ENCODE measurements at regions not wholly inside any gene's neighbourhood (a gene's known extent, or its start where the extent isn't known, plus 50 kb on each side); places are given as distances from the start of the nearest gene placed in this dataset.
"Not testable (repeated sequence)": the region's sequence is repeated elsewhere in the genome, so short reads cannot be mapped to it uniquely, and the experiment has no call there.

- Histone ChIP-seq H2AFZ (ENCODE audit: low read length) (no peak overlapping the region), H3K9ac (ENCODE audit: low read depth, low read length, poor library complexity, severe bottlenecking) (no peak overlapping the region), H3K27me3 (ENCODE audit: insufficient read depth, low read length, poor library complexity, severe bottlenecking) (no peaks in the 10 kb centered on the region), H3K4me3 (ENCODE audit: low read length, poor library complexity, severe bottlenecking) (no peak overlapping the region), H4K20me1 (ENCODE audit: insufficient read depth, low read length, poor library complexity, severe bottlenecking) (no peaks in the 10 kb centered on the region), H3K36me3 (ENCODE audit: insufficient read depth, low read length) (no peaks in the 10 kb centered on the region), H3K4me2 (ENCODE audit: low read depth, low read length, poor library complexity, severe bottlenecking) (no peak overlapping the region), H3K9me3 (ENCODE audit: insufficient read depth, low read depth, low read length) (peaks cover 11% of the 10 kb centered on the region; the same call in 1 of the 2 replicates), H3K79me2 (ENCODE audit: insufficient read depth, low read length) (no peaks in the 10 kb centered on the region), H3K4me1 (ENCODE audit: insufficient read depth, low read length, poor library complexity, severe bottlenecking) (no peaks in the 10 kb centered on the region), H3F3A (ENCODE audit: low read depth) (no peaks in the 10 kb centered on the region), H3K9me2 (replicated peaks; ENCODE audit: low read depth, low read length) (no peaks in the 10 kb centered on the region)
- TF ChIP-seq EZH2phosphoT487 (IDR thresholded peaks at IDR 0.05; ENCODE audit: borderline replicate concordance) = no peak
- no peak for TF ChIP-seq CTCF (conservative IDR thresholded peaks at IDR 0.05; ENCODE audit: low read length)
Observed at GRCh38 chr22:47862394-47862793, 1099.9 kb downstream of the TBC1D22A start.

GRCh38 chr22:47860907-47861306 is 1098.5 kb downstream of the TBC1D22A start:
- H3K9me3 ChIP-seq (ENCODE audit: insufficient read depth, low read depth, low read length) = peaks cover 11% of the 10 kb centered on the region; the same call in 1 of the 2 replicates
- H3K4me2 ChIP-seq (ENCODE audit: low read depth, low read length, poor library complexity, severe bottlenecking); H3K9ac ChIP-seq (ENCODE audit: low read depth, low read length, poor library complexity, severe bottlenecking); H3K27me3 ChIP-seq (ENCODE audit: insufficient read depth, low read length, poor library complexity, severe bottlenecking); H3K79me2 ChIP-seq (ENCODE audit: insufficient read depth, low read length); H4K20me1 ChIP-seq (ENCODE audit: insufficient read depth, low read length, poor library complexity, severe bottlenecking); H3K36me3 ChIP-seq (ENCODE audit: insufficient read depth, low read length); H3K4me3 ChIP-seq (ENCODE audit: low read length, poor library complexity, severe bottlenecking); H3F3A ChIP-seq (ENCODE audit: low read depth); H2AFZ ChIP-seq (ENCODE audit: low read length); H3K4me1 ChIP-seq (ENCODE audit: insufficient read depth, low read length, poor library complexity, severe bottlenecking); H3K9me2 ChIP-seq (replicated peaks; ENCODE audit: low read depth, low read length): not testable (repeated sequence)

- Histone ChIP-seq H3K36me3 (ENCODE audit: insufficient read depth, low read length) (no peaks in the 10 kb centered on the region), H3F3A (ENCODE audit: low read depth) (no peaks in the 10 kb centered on the region), H4K20me1 (ENCODE audit: insufficient read depth, low read length, poor library complexity, severe bottlenecking) (no peaks in the 10 kb centered on the region), H3K4me1 (ENCODE audit: insufficient read depth, low read length, poor library complexity, severe bottlenecking) (no peaks in the 10 kb centered on the region), H3K9ac (ENCODE audit: low read depth, low read length, poor library complexity, severe bottlenecking) (no peak overlapping the region), H3K4me3 (ENCODE audit: low read length, poor library complexity, severe bottlenecking) (no peak overlapping the region), H3K27me3 (ENCODE audit: insufficient read depth, low read length, poor library complexity, severe bottlenecking) (no peaks in the 10 kb centered on the region), H3K9me2 (replicated peaks; ENCODE audit: low read depth, low read length) (no peaks in the 10 kb centered on the region), H3K79me2 (ENCODE audit: insufficient read depth, low read length) (no peaks in the 10 kb centered on the region), H3K4me2 (ENCODE audit: low read depth, low read length, poor library complexity, severe bottlenecking) (no peak overlapping the region), H2AFZ (ENCODE audit: low read length) (no peak overlapping the region), H3K9me3 (ENCODE audit: insufficient read depth, low read depth, low read length) (peaks cover 11% of the 10 kb centered on the region; the same call in 1 of the 2 replicates)
- TF ChIP-seq EZH2phosphoT487 (IDR thresholded peaks at IDR 0.05; ENCODE audit: borderline replicate concordance) (no peak), CTCF (conservative IDR thresholded peaks at IDR 0.05; ENCODE audit: low read length) (no peak)
Observed at GRCh38 chr22:47859881-47860525, 1097.6 kb downstream of the TBC1D22A start.

GRCh38 chr22:47858773-47859306 is 1096.4 kb downstream of the TBC1D22A start:
- no peak overlapping the region for H2AFZ ChIP-seq (ENCODE audit: low read length)
- TF ChIP-seq CTCF (conservative IDR thresholded peaks at IDR 0.05; ENCODE audit: low read length) (no peak), EZH2phosphoT487 (IDR thresholded peaks at IDR 0.05; ENCODE audit: borderline replicate concordance) (no peak)

More at GRCh38 chr22:47858773-47859306, 1096.4 kb downstream of the TBC1D22A start:
- Histone ChIP-seq H3K4me1 (ENCODE audit: insufficient read depth, low read length, poor library complexity, severe bottlenecking) (no peaks in the 10 kb centered on the region), H3K4me2 (ENCODE audit: low read depth, low read length, poor library complexity, severe bottlenecking) (no peak overlapping the region), H3K9me2 (replicated peaks; ENCODE audit: low read depth, low read length) (no peaks in the 10 kb centered on the region), H3K9me3 (ENCODE audit: insufficient read depth, low read depth, low read length) (peaks cover 11% of the 10 kb centered on the region; the same call in 1 of the 2 replicates), H3K27me3 (ENCODE audit: insufficient read depth, low read length, poor library complexity, severe bottlenecking) (no peaks in the 10 kb centered on the region), H3F3A (ENCODE audit: low read depth) (no peaks in the 10 kb centered on the region), H4K20me1 (ENCODE audit: insufficient read depth, low read length, poor library complexity, severe bottlenecking) (no peaks in the 10 kb centered on the region), H3K9ac (ENCODE audit: low read depth, low read length, poor library complexity, severe bottlenecking) (no peak overlapping the region), H3K79me2 (ENCODE audit: insufficient read depth, low read length) (no peaks in the 10 kb centered on the region), H3K36me3 (ENCODE audit: insufficient read depth, low read length) (no peaks in the 10 kb centered on the region), H3K4me3 (ENCODE audit: low read length, poor library complexity, severe bottlenecking) (no peak overlapping the region)
